ENCODE measurements at regions not wholly inside any gene's neighbourhood (a gene's known extent, or its start where the extent isn't known, plus 50 kb on each side); places are given as distances from the start of the nearest gene placed in this dataset.

DNA sequence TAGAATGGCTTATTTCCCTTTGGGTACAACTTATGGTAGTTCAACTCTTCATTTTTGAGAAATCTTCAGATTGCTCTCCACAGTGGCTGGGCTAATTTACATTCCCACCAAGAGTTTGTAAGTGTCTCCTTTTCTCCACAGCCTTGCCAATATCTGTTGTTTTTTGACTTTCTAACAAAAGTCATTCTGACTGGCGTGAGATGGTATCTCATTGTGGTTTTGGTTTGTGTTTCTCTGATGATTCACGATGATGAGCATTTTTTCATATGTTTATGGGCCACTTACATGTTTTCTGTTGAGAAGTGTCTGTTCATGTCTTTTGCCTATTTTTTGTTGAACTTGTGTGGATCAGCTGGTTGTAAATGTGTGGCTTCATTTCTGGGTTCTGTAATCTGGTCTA, 871.0 kb downstream of the EPHA4 start:
- no peak overlapping the region for H3K4me3 ChIP-seq (ENCODE audit: low read depth, low read length)
- TF ChIP-seq CTCF (IDR thresholded peaks at IDR 0.05; ENCODE audit: insufficient read depth, low read depth, low read length), result no peak
- no peak for DNase-seq (ENCODE audit: low read depth)

- no peak for TF ChIP-seq CTCF (IDR thresholded peaks at IDR 0.05; ENCODE audit: insufficient read depth, low read depth, low read length)
- H3K4me3 ChIP-seq (ENCODE audit: low read depth, low read length), result no peak overlapping the region
- DNase-seq (ENCODE audit: low read depth), result no peak
Measured at GRCh38 chr2:220703279-220703678, 868.8 kb downstream of the EPHA4 start.

- no peak overlapping the region for H3K4me3 ChIP-seq (ENCODE audit: low read depth, low read length)
- DNase-seq (ENCODE audit: low read depth), result no peak
- TF ChIP-seq CTCF (IDR thresholded peaks at IDR 0.05; ENCODE audit: insufficient read depth, low read depth, low read length), result no peak
Measured at GRCh38 chr2:220704081-220704480, 868.0 kb downstream of the EPHA4 start.

- no peak overlapping the region for H3K4me3 ChIP-seq (ENCODE audit: low read depth, low read length)
- TF ChIP-seq CTCF (IDR thresholded peaks at IDR 0.05; ENCODE audit: insufficient read depth, low read depth, low read length), result no peak
- no peak for DNase-seq (ENCODE audit: low read depth)
Measured at GRCh38 chr2:220704810-220705209, 867.3 kb downstream of the EPHA4 start.

DNA sequence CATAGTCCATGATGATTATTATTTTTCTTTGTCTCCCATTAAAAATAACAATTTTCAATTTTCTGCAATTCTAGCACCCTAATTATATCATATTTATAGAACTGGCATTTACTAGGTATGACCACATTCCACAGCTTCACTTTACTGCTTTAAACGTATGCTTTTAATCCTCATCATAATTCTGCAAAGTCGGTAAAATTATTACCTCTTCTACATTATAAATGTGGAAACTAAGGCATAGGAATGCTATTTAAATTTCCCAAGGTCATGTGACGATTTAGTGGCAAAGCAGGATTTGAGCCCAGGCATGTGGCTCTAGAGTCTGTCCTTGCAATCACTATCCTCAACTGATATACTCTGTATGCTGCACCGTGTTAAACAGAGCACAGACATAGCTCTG, 866.4 kb downstream of the EPHA4 start:
- DNase-seq (ENCODE audit: low read depth), result no peak
- H3K4me3 ChIP-seq (ENCODE audit: low read depth, low read length), result no peak overlapping the region
- no peak for TF ChIP-seq CTCF (IDR thresholded peaks at IDR 0.05; ENCODE audit: insufficient read depth, low read depth, low read length)

DNA sequence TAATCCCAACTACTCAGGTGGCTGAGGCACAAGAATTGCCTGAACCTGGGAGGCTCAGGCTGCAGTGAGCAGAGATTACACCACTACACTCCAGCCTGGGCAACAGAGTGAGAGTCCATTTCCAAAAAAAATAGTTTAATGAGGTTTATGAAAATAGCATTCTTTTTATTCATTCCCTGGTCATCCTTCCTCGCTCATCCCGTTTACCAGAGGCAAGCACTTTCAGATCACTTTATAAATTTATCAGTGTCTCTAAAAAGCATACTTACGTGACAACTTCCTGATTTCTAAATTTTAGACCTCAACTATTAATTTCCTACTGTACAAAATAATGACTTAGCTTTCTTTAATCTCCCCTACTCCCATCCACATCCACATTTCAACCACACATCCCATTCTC, 864.8 kb downstream of the EPHA4 start:
- DNase-seq (ENCODE audit: low read depth), result no peak

More for the DNA sequence above, 864.8 kb downstream of the EPHA4 start:
- no peak overlapping the region for H3K4me3 ChIP-seq (ENCODE audit: low read depth, low read length)
- TF ChIP-seq CTCF (IDR thresholded peaks at IDR 0.05; ENCODE audit: insufficient read depth, low read depth, low read length), result no peak
